Activated T-cell treated with anti-CD3 and anti-CD28 coated beads, Interleukin-2, amount 50 U/mL, for 24 hours (primary cell): ENCODE measurements at regions not wholly inside any gene's neighbourhood (a gene's known extent, or its start where the extent isn't known, plus 50 kb on each side); places are given as distances from the start of the nearest gene placed in this dataset.

ENCODE experiments used
- DNase-seq: peaks from one replicate; pipeline ENCODE4 v3.0.0-alpha.2; 2020
- H3K27ac Mint-ChIP-seq: 2 replicates; pipeline ENCODE4 v1.8.0; 2020; ENCODE audit warnings: mild to moderate bottlenecking, mixed read lengths
- H3K27me3 Mint-ChIP-seq: 2 replicates; pipeline ENCODE4 v1.8.0; 2020; ENCODE audit warnings: mixed read lengths
- H3K36me3 Mint-ChIP-seq: 2 replicates; pipeline ENCODE4 v1.8.0; 2020; ENCODE audit warnings: low read depth, mixed read lengths
- H3K4me1 Mint-ChIP-seq: 2 replicates; pipeline ENCODE4 v1.8.0; 2020; ENCODE audit warnings: low read depth, mixed read lengths
- H3K4me3 Mint-ChIP-seq: 2 replicates; pipeline ENCODE4 v1.8.0; 2020; ENCODE audit warnings: mild to moderate bottlenecking, moderate library complexity, mixed read lengths
- H3K9me3 Mint-ChIP-seq: 2 replicates; pipeline ENCODE4 v1.8.0; 2020; ENCODE audit warnings: mixed read lengths

GRCh38 chr12:81987371-81987770 lies 228.2 kb upstream of the PPFIA2 start:
- no peak overlapping the region for H3K27ac Mint-ChIP-seq
- no peaks in the 10 kb centered on the region for H3K36me3 Mint-ChIP-seq
- no peak overlapping the region for H3K4me3 Mint-ChIP-seq
- H3K9me3 Mint-ChIP-seq, result no peaks in the 10 kb centered on the region
- DNase-seq, result no peak
- no peaks in the 10 kb centered on the region for H3K27me3 Mint-ChIP-seq
- H3K4me1 Mint-ChIP-seq, result peaks cover under 1% of the 10 kb centered on the region

- H3K27me3 Mint-ChIP-seq, result no peaks in the 10 kb centered on the region
These were observed 217.5 kb upstream of the PPFIA2 start for GRCh38 chr12:81976661-81977060.

GRCh38 chr12:81974762-81975161 lies 215.6 kb upstream of the PPFIA2 start:
- no peak overlapping the region for H3K27ac Mint-ChIP-seq
- H3K27me3 Mint-ChIP-seq, result no peaks in the 10 kb centered on the region

More at GRCh38 chr12:81976661-81977060, 217.5 kb upstream of the PPFIA2 start:
- H3K9me3 Mint-ChIP-seq, result peaks cover 5% of the 10 kb centered on the region
- no peak overlapping the region for H3K4me3 Mint-ChIP-seq
- H3K36me3 Mint-ChIP-seq, result no peaks in the 10 kb centered on the region
- peaks cover 3% of the 10 kb centered on the region for H3K4me1 Mint-ChIP-seq
- DNase-seq, result no peak
- H3K27ac Mint-ChIP-seq, result no peak overlapping the region

GRCh38 chr12:81968421-81968820 lies 209.3 kb upstream of the PPFIA2 start:
- Mint-ChIP-seq H3K4me3 (no peak overlapping the region), H3K27me3 (no peaks in the 10 kb centered on the region), H3K9me3 (no peaks in the 10 kb centered on the region), H3K27ac (no peak overlapping the region), H3K4me1 (no peaks in the 10 kb centered on the region), H3K36me3 (no peaks in the 10 kb centered on the region)
- no peak for DNase-seq

More at GRCh38 chr12:81974762-81975161, 215.6 kb upstream of the PPFIA2 start:
- no peak for DNase-seq
- no peaks in the 10 kb centered on the region for H3K36me3 Mint-ChIP-seq
- no peak overlapping the region for H3K4me3 Mint-ChIP-seq
- peaks cover 3% of the 10 kb centered on the region for H3K4me1 Mint-ChIP-seq
- peaks cover 5% of the 10 kb centered on the region for H3K9me3 Mint-ChIP-seq

- no peaks in the 10 kb centered on the region for H3K27me3 Mint-ChIP-seq
- DNase-seq, result no peak
- H3K4me3 Mint-ChIP-seq, result no peak overlapping the region
- H3K9me3 Mint-ChIP-seq, result no peaks in the 10 kb centered on the region
- no peaks in the 10 kb centered on the region for H3K36me3 Mint-ChIP-seq
- H3K27ac Mint-ChIP-seq, result no peak overlapping the region
- H3K4me1 Mint-ChIP-seq, result no peaks in the 10 kb centered on the region
These were observed 204.5 kb upstream of the PPFIA2 start for GRCh38 chr12:81963636-81964035.

GRCh38 chr12:81963026-81963425 lies 203.9 kb upstream of the PPFIA2 start:
- no peak for DNase-seq
- no peak overlapping the region for H3K4me3 Mint-ChIP-seq
- no peak overlapping the region for H3K27ac Mint-ChIP-seq
- no peaks in the 10 kb centered on the region for H3K36me3 Mint-ChIP-seq
- H3K9me3 Mint-ChIP-seq, result no peaks in the 10 kb centered on the region
- no peaks in the 10 kb centered on the region for H3K27me3 Mint-ChIP-seq
- no peaks in the 10 kb centered on the region for H3K4me1 Mint-ChIP-seq

GRCh38 chr12:81962126-81962856 lies 203.1 kb upstream of the PPFIA2 start:
- Mint-ChIP-seq H3K4me3 (no peak overlapping the region), H3K27me3 (no peaks in the 10 kb centered on the region), H3K36me3 (no peaks in the 10 kb centered on the region), H3K27ac (no peak overlapping the region), H3K9me3 (no peaks in the 10 kb centered on the region), H3K4me1 (no peaks in the 10 kb centered on the region)
- DNase-seq, result no peak

- Mint-ChIP-seq H3K4me3 (no peak overlapping the region), H3K36me3 (no peaks in the 10 kb centered on the region), H3K4me1 (peaks cover 14% of the 10 kb centered on the region), H3K27me3 (no peaks in the 10 kb centered on the region), H3K9me3 (no peaks in the 10 kb centered on the region), H3K27ac (no peak overlapping the region)
- no peak for DNase-seq
These were observed 199.3 kb upstream of the PPFIA2 start for GRCh38 chr12:81958406-81958805.

GRCh38 chr12:81957631-81958030 lies 198.5 kb upstream of the PPFIA2 start:
- Mint-ChIP-seq H3K9me3 (no peaks in the 10 kb centered on the region), H3K36me3 (no peaks in the 10 kb centered on the region), H3K4me3 (no peak overlapping the region), H3K4me1 (peaks cover 16% of the 10 kb centered on the region), H3K27ac (no peak overlapping the region), H3K27me3 (no peaks in the 10 kb centered on the region)
- DNase-seq, result no peak

- Mint-ChIP-seq H3K27ac (no peak overlapping the region), H3K9me3 (no peaks in the 10 kb centered on the region)
- DNase-seq, result no peak
These were observed 197.3 kb upstream of the PPFIA2 start for GRCh38 chr12:81956468-81956860.

GRCh38 chr12:81953541-81953940 lies 194.4 kb upstream of the PPFIA2 start:
- H3K27me3 Mint-ChIP-seq, result no peaks in the 10 kb centered on the region
- DNase-seq, result no peak
- peaks cover 31% of the 10 kb centered on the region for H3K4me1 Mint-ChIP-seq
- H3K9me3 Mint-ChIP-seq, result no peaks in the 10 kb centered on the region
- no peaks in the 10 kb centered on the region for H3K36me3 Mint-ChIP-seq
- no peak overlapping the region for H3K4me3 Mint-ChIP-seq
- no peak overlapping the region for H3K27ac Mint-ChIP-seq

More at GRCh38 chr12:81956468-81956860, 197.3 kb upstream of the PPFIA2 start:
- H3K27me3 Mint-ChIP-seq, result no peaks in the 10 kb centered on the region
- H3K36me3 Mint-ChIP-seq, result no peaks in the 10 kb centered on the region
- H3K4me1 Mint-ChIP-seq, result peaks cover 16% of the 10 kb centered on the region
- no peak overlapping the region for H3K4me3 Mint-ChIP-seq

- no peaks in the 10 kb centered on the region for H3K27me3 Mint-ChIP-seq
- no peak overlapping the region for H3K4me3 Mint-ChIP-seq
- no peak for DNase-seq
- peaks cover 29% of the 10 kb centered on the region for H3K4me1 Mint-ChIP-seq
- H3K9me3 Mint-ChIP-seq, result no peaks in the 10 kb centered on the region
- no peak overlapping the region for H3K27ac Mint-ChIP-seq
- no peaks in the 10 kb centered on the region for H3K36me3 Mint-ChIP-seq
These were observed 191.7 kb upstream of the PPFIA2 start for GRCh38 chr12:81950871-81951270.

GRCh38 chr12:81949841-81950308 lies 190.7 kb upstream of the PPFIA2 start:
- Mint-ChIP-seq H3K36me3 (no peaks in the 10 kb centered on the region), H3K27me3 (no peaks in the 10 kb centered on the region), H3K9me3 (no peaks in the 10 kb centered on the region), H3K4me3 (no peak overlapping the region), H3K27ac (no peak overlapping the region), H3K4me1 (peaks cover 25% of the 10 kb centered on the region)
- no peak for DNase-seq

- H3K4me1 Mint-ChIP-seq, result peaks cover 25% of the 10 kb centered on the region
- no peak overlapping the region for H3K27ac Mint-ChIP-seq
- no peak overlapping the region for H3K4me3 Mint-ChIP-seq
- H3K9me3 Mint-ChIP-seq, result no peaks in the 10 kb centered on the region
- no peak for DNase-seq
- no peaks in the 10 kb centered on the region for H3K27me3 Mint-ChIP-seq
- H3K36me3 Mint-ChIP-seq, result no peaks in the 10 kb centered on the region
These were observed 190.3 kb upstream of the PPFIA2 start for GRCh38 chr12:81949416-81949815.

GRCh38 chr12:81944886-81945285 lies 185.7 kb upstream of the PPFIA2 start:
- no peak for DNase-seq
- Mint-ChIP-seq H3K4me1 (peaks cover 46% of the 10 kb centered on the region), H3K27me3 (no peaks in the 10 kb centered on the region), H3K4me3 (no peak overlapping the region), H3K27ac (no peak overlapping the region), H3K9me3 (no peaks in the 10 kb centered on the region), H3K36me3 (no peaks in the 10 kb centered on the region)
